Heart right ventricle (tissue), 16 donors: ENCODE measurements at regions not wholly inside any gene's neighbourhood (a gene's known extent, or its start where the extent isn't known, plus 50 kb on each side); places are given as distances from the start of the nearest gene placed in this dataset.
A peak's percentile ranks its signal among the peaks of the same experiment; 100 is the strongest.

Source experiments
- ATAC-seq, 8 donors: fragments of 200-7000 bp; cut with Tn5 transposase; one replicate each; pipeline ENCODE4 v1.9.1; 2020; ENCODE audit warnings: mild to moderate bottlenecking in 8 of 8, moderate library complexity in 8 of 8, moderate number of reproducible peaks in 1 of 8
- DNase-seq, 2 donors: peaks; one replicate each; pipeline ENCODE4 v3.0.0-alpha.2; 2020
- H3K27ac ChIP-seq, 10 donors: fragments of 200-600 bp; sonication (generic) in 2 of 10; one replicate each; pipeline versions ENCODE4 v1.5.0 to v1.8.0; 2020 to 2022; ENCODE audit warnings: mild to moderate bottlenecking in 3 of 10
- H3K27me3 ChIP-seq, 7 donors: fragments of 200-600 bp; one replicate each; pipeline ENCODE4 v1.8.0; 2021 to 2022; ENCODE audit warnings: mild to moderate bottlenecking in 2 of 7
- H3K36me3 ChIP-seq, 9 donors: fragments of 200-600 bp; sonication (generic) in 1 of 9; one replicate each; pipeline versions ENCODE4 v1.5.0 to v1.8.0; 2020 to 2022; ENCODE audit warnings: mild to moderate bottlenecking in 2 of 9
- H3K4me1 ChIP-seq, 9 donors: fragments of 200-600 bp; sonication (generic) in 1 of 9; one replicate each; pipeline versions ENCODE4 v1.5.0 to v1.8.0; 2020 to 2022; ENCODE audit warnings: mild to moderate bottlenecking in 4 of 9
- H3K4me3 ChIP-seq, 10 donors: fragments of 200-600 bp; sonication (generic) in 2 of 10; one replicate each; pipeline versions ENCODE4 v1.5.0 to v1.8.0; 2020 to 2022; ENCODE audit warnings: mild to moderate bottlenecking in 7 of 10, moderate library complexity in 2 of 10
- H3K9me3 ChIP-seq, 11 donors: fragments of 200-600 bp in 10 of 11; sonication (generic) in 2 of 11; one replicate each; pipeline versions ENCODE4 v1.5.0 to v1.8.0; 2013 to 2022; ENCODE audit warnings: mild to moderate bottlenecking in 2 of 11, control low read depth in 1 of 11, moderate library complexity in 1 of 11
- CTCF ChIP-seq, 9 donors: fragments of 200-600 bp; sonication (generic) in 2 of 9; IDR thresholded peaks; one replicate each; pipeline versions ENCODE4 v1.5.0 to v1.8.0; 2021 to 2022; ENCODE audit warnings: antibody characterized with exemption in 9 of 9, mild to moderate bottlenecking in 5 of 9, moderate library complexity in 1 of 9
- WGBS, 2 donors: extraction: QIAGEN DNeasy Blood & Tissue Kit; methylation state at CpG; one replicate each; pipeline ENCODE4 v1.1.7; 2013; ENCODE audit warnings: inconsistent platforms in 1 of 2; 5-methylcytosine and 5-hydroxymethylcytosine counted together
- intact Hi-C, 10 donors: fragments of 100-400 bp; cut with DNase I; formaldehyde crosslinking; loops; one replicate each; pipeline versions ENCODE4 v1.11.1 to v1.14.2; 2022
- donor health status: Arrhythmogenic right ventricular cardiomyopathy.
- donor health status: ischemic (EF 13 %, LVEDD 7.1; RV severe dilation, severe dysfunction).
- donor health status: healthy with polysubstance abuse.
- donor health status: DM: no; HTN: yes; CAD: no.
- donor health status: DM: no; HTN: no; CAD: no.
- donor health status: ischemic (EF 25% LVEDD 6.9; RV normal size, moderate dysfunction).
- donor health status: ischemic (EF 25% LVEDD 5.7; RV mildly dilated, moderate dysfunction).
- donor health status: healthy.
- donor health status: DM: yes; HTN: yes; CAD: no.
- donor health status: Ischemic cardiomyopathy.
- donor health status: ischemic (EF 35%, LVEDD 5.7; RV mildly dilated, moderate dysfunction).
- donor health status: nonischemic (EF 11% LVEDD 7.7; RV severe dilation, severe dysfunction).
- donor health status: DM: yes; HTN: yes; CAD: no.
- donor health status: PGD.
- donor health status: ischemic (EF 29% LVEDD 5.4; RV normal size, mild dysfunction).
- donor health status: nonischemic (EF 23%, LVEDD 6.1; RV moderate dilation, normal function).

GRCh38 chr14:50025073-50025472, 91.3 kb downstream of the VCPKMT start:
- 83 to 84% methylated on average over 3 of the region's 3 CpGs for WGBS, 2 donors
- Histone ChIP-seq H3K4me3 (no peak overlapping the region), H3K27me3 (no peaks in the 10 kb centered on the region), H3K27ac (no peak overlapping the region), H3K9me3 (peaks cover 0 to 18% (median 12%) of the 10 kb centered on the region in 11 donors), H3K4me1 (peaks cover 0 to 17% (median 0%) of the 10 kb centered on the region in 9 donors), H3K36me3 (no peaks in the 10 kb centered on the region)
- intact Hi-C loops, result no loop called here
- ATAC-seq, result no peak
- no peak for TF ChIP-seq CTCF (IDR thresholded peaks at IDR 0.05)
- DNase-seq, result no peak

GRCh38 chr14:50025776-50026175, 90.6 kb downstream of the VCPKMT start:
- TF ChIP-seq CTCF (IDR thresholded peaks at IDR 0.05), result no peak
- Histone ChIP-seq H3K27ac (no peak overlapping the region), H3K4me1 (peaks cover 0 to 20% (median 0%) of the 10 kb centered on the region in 9 donors), H3K4me3 (no peak overlapping the region), H3K9me3 (peaks cover 0 to 13% (median 8%) of the 10 kb centered on the region in 11 donors), H3K36me3 (no peaks in the 10 kb centered on the region), H3K27me3 (no peaks in the 10 kb centered on the region)
- DNase-seq, result no peak
- 96 to 98% methylated on average over 2 of the region's 2 CpGs for WGBS, 2 donors
- intact Hi-C loops, result no loop called here
- ATAC-seq, result no peak

- intact Hi-C loops, result no loop called here
- Histone ChIP-seq H3K9me3 (peaks cover 0 to 13% (median 8%) of the 10 kb centered on the region in 11 donors), H3K27ac (no peak overlapping the region), H3K4me1 (peaks cover 0 to 17% (median 0%) of the 10 kb centered on the region in 9 donors), H3K36me3 (no peaks in the 10 kb centered on the region), H3K4me3 (no peak overlapping the region), H3K27me3 (no peaks in the 10 kb centered on the region)
- no peak for ATAC-seq
- TF ChIP-seq CTCF (IDR thresholded peaks at IDR 0.05), result no peak
- WGBS, 2 donors, result 93% methylated on average over 3 of the region's 3 CpGs
- no peak for DNase-seq
Observed at GRCh38 chr14:50026396-50026795, 90.0 kb downstream of the VCPKMT start.

- no peak overlapping the region for H3K4me3 ChIP-seq
- H3K27ac ChIP-seq, result no peak overlapping the region
- ATAC-seq (peak in 2 of 8 donors; percentile 33 to 34), DNase-seq (no peak)
- peaks cover 0 to 13% (median 8%) of the 10 kb centered on the region in 11 donors for H3K9me3 ChIP-seq
- 77 to 78% methylated on average over 4 of the region's 4 CpGs for WGBS, 2 donors
- TF ChIP-seq CTCF (IDR thresholded peaks at IDR 0.05), result no peak
- H3K4me1 ChIP-seq, result peaks cover 0 to 23% (median 0%) of the 10 kb centered on the region in 9 donors
- intact Hi-C loops, result no loop called here
- no peaks in the 10 kb centered on the region for H3K36me3 ChIP-seq
- no peaks in the 10 kb centered on the region for H3K27me3 ChIP-seq
Observed at GRCh38 chr14:50027816-50028215, 88.6 kb downstream of the VCPKMT start.
